Prostate gland (tissue), 2 donors: ENCODE measurements at regions not wholly inside any gene's neighbourhood (a gene's known extent, or its start where the extent isn't known, plus 50 kb on each side); places are given as distances from the start of the nearest gene placed in this dataset.

Experiments
- DNase-seq: peaks from one replicate; pipeline ENCODE4 v3.0.0-alpha.2; 2019; ENCODE audit warnings: low spot score
- H3K27ac ChIP-seq, 2 donors: fragments of 200-600 bp; sonication (generic); 2 replicates each; pipeline ENCODE4 v1.5.1; 2017 to 2019
- H3K27me3 ChIP-seq: fragments of 200-600 bp; sonication (generic); replicated peaks from 2 replicates; pipeline ENCODE4 v1.5.1; 2019; ENCODE audit not compliant: insufficient read depth
- H3K36me3 ChIP-seq, 2 donors: fragments of 200-600 bp; sonication (generic); 1 replicate in 1 of 2; 2 replicates in 1 of 2; pipeline versions ENCODE4 v1.5.1 to v1.8.1; 2017 to 2019
- H3K4me1 ChIP-seq: fragments of 200-600 bp; sonication (generic); replicated peaks from 2 replicates; pipeline ENCODE4 v1.5.1; 2019
- H3K4me3 ChIP-seq, 2 donors: fragments of 200-600 bp; sonication (generic); 2 replicates each; pipeline ENCODE4 v1.5.1; 2017 to 2019
- H3K9me3 ChIP-seq: fragments of 200-600 bp; sonication (generic); 2 replicates; pipeline ENCODE4 v1.5.1; 2017
- POLR2A ChIP-seq: fragments of 450-650 bp; IDR thresholded peaks from one replicate; pipeline ENCODE4 v1.6.1; 2016; ENCODE audit warnings: antibody characterized with exemption, mild to moderate bottlenecking
- POLR2AphosphoS5 ChIP-seq: sonication (generic); formaldehyde crosslinking; IDR thresholded peaks from one replicate; pipeline ENCODE4 v1.6.1; 2017; ENCODE audit warnings: antibody characterized with exemption
- WGBS: methylation state at CpG from one replicate; pipeline ENCODE4 v1.1.5; 2018; 5-methylcytosine and 5-hydroxymethylcytosine counted together
- intact Hi-C: fragments of 100-400 bp; cut with DNase I; formaldehyde crosslinking; loops from one replicate; pipeline ENCODE4 v1.14.2; 2022
- TF ChIP-seq, protein P1 (sequence below), 4 experiments: fragments of 200-600 bp in 2 of 4; fragments of 450-650 bp in 2 of 4; sonication (generic) in 2 of 4; IDR thresholded peaks; 1 replicate in 3 of 4; 2 replicates in 1 of 4; pipeline ENCODE4 v1.5.1; 2016 to 2019; ENCODE audit warnings: antibody characterized with exemption in 4 of 4, mild to moderate bottlenecking in 2 of 4, moderate library complexity in 2 of 4

DNA sequence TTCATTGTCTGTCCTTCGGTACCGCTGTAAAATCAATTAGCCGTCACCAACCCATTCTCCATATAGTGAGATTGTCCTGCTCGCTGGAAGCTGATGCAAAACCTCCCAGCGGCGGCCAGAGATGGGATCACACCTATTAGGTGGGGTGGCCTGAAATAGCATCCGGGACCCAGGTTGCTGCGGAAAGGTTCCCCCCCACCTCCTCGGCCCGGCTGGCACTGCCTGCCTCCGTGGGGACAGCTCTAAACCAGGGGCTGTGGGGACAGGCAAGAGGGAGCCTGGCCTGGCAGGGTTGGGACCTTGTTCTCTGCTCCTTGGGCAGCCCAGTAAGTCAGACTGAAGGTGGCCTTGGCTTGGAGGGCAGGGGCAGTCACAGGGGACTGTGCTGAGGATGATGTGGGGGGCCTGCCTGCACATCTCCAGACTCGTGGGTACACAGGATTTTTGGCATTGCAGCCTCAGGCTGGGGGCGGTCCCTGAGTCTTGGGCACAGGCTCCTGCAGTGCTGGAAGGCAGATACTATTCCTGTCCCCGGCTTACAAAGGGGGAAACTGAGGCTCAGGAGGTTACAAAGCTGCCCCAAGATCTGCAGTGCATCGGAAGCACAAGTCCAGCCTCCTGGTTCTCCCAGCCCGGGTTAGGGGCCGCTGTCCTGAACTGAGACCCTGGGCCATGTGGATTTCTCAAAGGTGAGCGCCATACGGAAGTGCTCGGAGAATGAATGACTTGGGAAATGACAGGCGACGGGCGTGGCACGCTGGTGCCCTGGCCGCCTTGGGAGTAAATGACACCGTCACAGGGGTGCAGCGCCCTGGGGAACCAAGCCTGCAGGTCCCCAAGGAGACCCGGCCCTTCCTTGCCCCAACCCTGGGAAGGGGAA, 65.6 kb downstream of the UNCX start:
- Histone ChIP-seq H3K27me3 (peaks cover 31% of the 10 kb centered on the region), H3K9me3 (no peaks in the 10 kb centered on the region), H3K27ac (no peak overlapping the region), H3K4me3 (no peak overlapping the region), H3K4me1 (peaks cover 7% of the 10 kb centered on the region), H3K36me3 (no peaks in the 10 kb centered on the region)
- no peak for DNase-seq
- intact Hi-C loops = no loop called here
- WGBS = 66% methylated on average over 28 of the region's 28 CpGs
- no peak for TF ChIP-seq POLR2A
- TF ChIP-seq, protein P1, sequence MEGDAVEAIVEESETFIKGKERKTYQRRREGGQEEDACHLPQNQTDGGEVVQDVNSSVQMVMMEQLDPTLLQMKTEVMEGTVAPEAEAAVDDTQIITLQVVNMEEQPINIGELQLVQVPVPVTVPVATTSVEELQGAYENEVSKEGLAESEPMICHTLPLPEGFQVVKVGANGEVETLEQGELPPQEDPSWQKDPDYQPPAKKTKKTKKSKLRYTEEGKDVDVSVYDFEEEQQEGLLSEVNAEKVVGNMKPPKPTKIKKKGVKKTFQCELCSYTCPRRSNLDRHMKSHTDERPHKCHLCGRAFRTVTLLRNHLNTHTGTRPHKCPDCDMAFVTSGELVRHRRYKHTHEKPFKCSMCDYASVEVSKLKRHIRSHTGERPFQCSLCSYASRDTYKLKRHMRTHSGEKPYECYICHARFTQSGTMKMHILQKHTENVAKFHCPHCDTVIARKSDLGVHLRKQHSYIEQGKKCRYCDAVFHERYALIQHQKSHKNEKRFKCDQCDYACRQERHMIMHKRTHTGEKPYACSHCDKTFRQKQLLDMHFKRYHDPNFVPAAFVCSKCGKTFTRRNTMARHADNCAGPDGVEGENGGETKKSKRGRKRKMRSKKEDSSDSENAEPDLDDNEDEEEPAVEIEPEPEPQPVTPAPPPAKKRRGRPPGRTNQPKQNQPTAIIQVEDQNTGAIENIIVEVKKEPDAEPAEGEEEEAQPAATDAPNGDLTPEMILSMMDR (IDR thresholded peaks at IDR 0.05) = no peak
- no peak for TF ChIP-seq POLR2AphosphoS5

- peaks cover 31% of the 10 kb centered on the region for H3K27me3 ChIP-seq
Measured at GRCh38 chr7:1298931-1299885, 66.5 kb downstream of the UNCX start.

DNA sequence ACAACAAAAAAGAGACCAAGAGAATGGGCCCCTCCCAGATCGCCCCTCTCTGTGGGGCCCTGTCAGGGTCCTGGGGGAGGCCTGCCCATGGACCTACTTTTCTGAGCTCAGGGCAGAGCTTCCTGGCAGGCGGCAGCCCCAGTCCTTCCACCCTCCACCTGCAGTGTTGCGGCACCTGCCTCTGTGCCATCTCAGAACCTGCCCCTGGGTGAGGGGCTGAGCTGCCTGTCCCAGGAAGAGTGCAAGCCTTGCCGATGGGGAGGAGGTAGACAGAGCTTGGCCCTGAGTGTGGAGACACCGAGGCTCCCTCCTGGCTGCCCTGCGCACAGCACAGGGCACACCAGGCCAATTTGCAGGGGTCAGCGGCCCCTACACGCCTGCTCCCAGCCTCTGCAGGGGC, 67.5 kb downstream of the UNCX start:
- 82% methylated on average over 8 of the region's 8 CpGs for WGBS
- Histone ChIP-seq H3K27ac (no peak overlapping the region), H3K4me3 (no peak overlapping the region), H3K4me1 (peaks cover 7% of the 10 kb centered on the region), H3K27me3 (peaks cover 31% of the 10 kb centered on the region), H3K36me3 (no peaks in the 10 kb centered on the region), H3K9me3 (no peaks in the 10 kb centered on the region)
- DNase-seq = no peak
- TF ChIP-seq POLR2A (no peak), POLR2AphosphoS5 (no peak)
- TF ChIP-seq, protein P1 (IDR thresholded peaks at IDR 0.05) = no peak
- intact Hi-C loops = no loop called here

More at GRCh38 chr7:1298931-1299885, 66.5 kb downstream of the UNCX start:
- Histone ChIP-seq H3K4me1 (peaks cover 7% of the 10 kb centered on the region), H3K27ac (no peak overlapping the region), H3K9me3 (no peaks in the 10 kb centered on the region), H3K4me3 (no peak overlapping the region), H3K36me3 (no peaks in the 10 kb centered on the region)
- TF ChIP-seq POLR2AphosphoS5 (no peak), POLR2A (no peak)
- TF ChIP-seq, protein P1 (IDR thresholded peaks at IDR 0.05) = no peak
- intact Hi-C loops = no loop called here
- DNase-seq = no peak
- 65% methylated on average over 28 of the region's 30 CpGs for WGBS

- DNase-seq = no peak
- intact Hi-C loops = no loop called here
- Histone ChIP-seq H3K4me1 (peaks cover 7% of the 10 kb centered on the region), H3K27me3 (peaks cover 31% of the 10 kb centered on the region), H3K4me3 (no peak overlapping the region), H3K9me3 (no peaks in the 10 kb centered on the region), H3K27ac (no peak overlapping the region), H3K36me3 (no peaks in the 10 kb centered on the region)
- 83% methylated on average over 16 of the region's 17 CpGs for WGBS
- TF ChIP-seq, protein P1 (IDR thresholded peaks at IDR 0.05) = no peak
- TF ChIP-seq POLR2A (no peak), POLR2AphosphoS5 (no peak)
Measured at GRCh38 chr7:1300636-1301035, 68.0 kb downstream of the UNCX start.
